ENCODE measurements at regions not wholly inside any gene's neighbourhood (a gene's known extent, or its start where the extent isn't known, plus 50 kb on each side); places are given as distances from the start of the nearest gene placed in this dataset.

GRCh38 chr1:22363403-22364325, 88.0 kb upstream of the ZBTB40 start:
- no peak for TF ChIP-seq JUND (IDR thresholded peaks at IDR 0.05; ENCODE audit: low read depth)
- DNase-seq (ENCODE audit: low read depth in 1 of 2, low spot score in 1 of 2): no peak
- in situ Hi-C loops (cut with HindIII; ENCODE audit: low pct_unique_long_range_greater_than_20kb, low sequenced_read_pairs): no loop called here

- no peak for DNase-seq (ENCODE audit: low read depth in 1 of 2, low spot score in 1 of 2)
- in situ Hi-C loops (cut with HindIII; ENCODE audit: low pct_unique_long_range_greater_than_20kb, low sequenced_read_pairs): no loop called here
- no peak for TF ChIP-seq JUND (IDR thresholded peaks at IDR 0.05; ENCODE audit: low read depth)
These were observed 87.4 kb upstream of the ZBTB40 start for GRCh38 chr1:22364326-22364650.

- DNase-seq (ENCODE audit: low read depth in 1 of 2, low spot score in 1 of 2): no peak
- TF ChIP-seq JUND (IDR thresholded peaks at IDR 0.05; ENCODE audit: low read depth): no peak
- in situ Hi-C loops (cut with HindIII; ENCODE audit: low pct_unique_long_range_greater_than_20kb, low sequenced_read_pairs): no loop called here
These were observed 86.9 kb upstream of the ZBTB40 start for GRCh38 chr1:22364764-22365163.

- no peak for DNase-seq (ENCODE audit: low read depth in 1 of 2, low spot score in 1 of 2)
- in situ Hi-C loops (cut with HindIII; ENCODE audit: low pct_unique_long_range_greater_than_20kb, low sequenced_read_pairs): no loop called here
- no peak for TF ChIP-seq JUND (IDR thresholded peaks at IDR 0.05; ENCODE audit: low read depth)
These were observed 86.0 kb upstream of the ZBTB40 start for GRCh38 chr1:22365331-22366295.

- no peak for TF ChIP-seq JUND (IDR thresholded peaks at IDR 0.05; ENCODE audit: low read depth)
- no peak for DNase-seq (ENCODE audit: low read depth in 1 of 2, low spot score in 1 of 2)
- in situ Hi-C loops (cut with HindIII; ENCODE audit: low pct_unique_long_range_greater_than_20kb, low sequenced_read_pairs): no loop called here
These were observed 85.3 kb upstream of the ZBTB40 start for GRCh38 chr1:22366346-22366745.

GRCh38 chr1:22368125-22368524, 83.5 kb upstream of the ZBTB40 start:
- DNase-seq (ENCODE audit: low read depth in 1 of 2, low spot score in 1 of 2): no peak
- TF ChIP-seq JUND (IDR thresholded peaks at IDR 0.05; ENCODE audit: low read depth): no peak
- in situ Hi-C loops (cut with HindIII; ENCODE audit: low pct_unique_long_range_greater_than_20kb, low sequenced_read_pairs): no loop called here

- DNase-seq (ENCODE audit: low read depth in 1 of 2, low spot score in 1 of 2): no peak
- in situ Hi-C loops (cut with HindIII; ENCODE audit: low pct_unique_long_range_greater_than_20kb, low sequenced_read_pairs): no loop called here
- no peak for TF ChIP-seq JUND (IDR thresholded peaks at IDR 0.05; ENCODE audit: low read depth)
These were observed 82.1 kb upstream of the ZBTB40 start for GRCh38 chr1:22369294-22370189.

GRCh38 chr1:22370190-22370498, 81.5 kb upstream of the ZBTB40 start:
- DNase-seq (ENCODE audit: low read depth in 1 of 2, low spot score in 1 of 2): no peak
- in situ Hi-C loops (cut with HindIII; ENCODE audit: low pct_unique_long_range_greater_than_20kb, low sequenced_read_pairs): no loop called here
- TF ChIP-seq JUND (IDR thresholded peaks at IDR 0.05; ENCODE audit: low read depth): no peak

- no peak for DNase-seq (ENCODE audit: low read depth in 1 of 2, low spot score in 1 of 2)
- in situ Hi-C loops (cut with HindIII; ENCODE audit: low pct_unique_long_range_greater_than_20kb, low sequenced_read_pairs): no loop called here
- no peak for TF ChIP-seq JUND (IDR thresholded peaks at IDR 0.05; ENCODE audit: low read depth)
These were observed 80.2 kb upstream of the ZBTB40 start for GRCh38 chr1:22371408-22371807.

GRCh38 chr1:22373252-22373651, 78.4 kb upstream of the ZBTB40 start:
- TF ChIP-seq JUND (IDR thresholded peaks at IDR 0.05; ENCODE audit: low read depth): no peak
- in situ Hi-C loops (cut with HindIII; ENCODE audit: low pct_unique_long_range_greater_than_20kb, low sequenced_read_pairs): no loop called here
- DNase-seq (ENCODE audit: low read depth in 1 of 2, low spot score in 1 of 2): no peak

- in situ Hi-C loops (cut with HindIII; ENCODE audit: low pct_unique_long_range_greater_than_20kb, low sequenced_read_pairs): no loop called here
- TF ChIP-seq JUND (IDR thresholded peaks at IDR 0.05; ENCODE audit: low read depth): no peak
- DNase-seq (ENCODE audit: low read depth in 1 of 2, low spot score in 1 of 2): no peak
These were observed 77.7 kb upstream of the ZBTB40 start for GRCh38 chr1:22374001-22374400.

GRCh38 chr1:22375601-22376000, 76.0 kb upstream of the ZBTB40 start:
- in situ Hi-C loops (cut with HindIII; ENCODE audit: low pct_unique_long_range_greater_than_20kb, low sequenced_read_pairs): no loop called here
- no peak for TF ChIP-seq JUND (IDR thresholded peaks at IDR 0.05; ENCODE audit: low read depth)
- DNase-seq (ENCODE audit: low read depth in 1 of 2, low spot score in 1 of 2): no peak
